IPS-18a (cell line): ENCODE measurements at regions not wholly inside any gene's neighbourhood (a gene's known extent, or its start where the extent isn't known, plus 50 kb on each side); places are given as distances from the start of the nearest gene placed in this dataset.
A peak's percentile ranks its signal among the peaks of the same experiment; 100 is the strongest.

Source experiments
- H3K27ac ChIP-seq: one replicate; pipeline ENCODE4 v1.5.1; 2013; ENCODE audit warnings: low read length
- H3K27me3 ChIP-seq: one replicate; pipeline ENCODE4 v1.6.1; 2013; ENCODE audit warnings: mild to moderate bottlenecking, low read length; ENCODE audit not compliant: control insufficient read depth, insufficient read depth
- H3K36me3 ChIP-seq: one replicate; pipeline ENCODE4 v1.6.1; 2013; ENCODE audit warnings: low read depth, low read length; ENCODE audit not compliant: control insufficient read depth
- H3K4me1 ChIP-seq: one replicate; pipeline ENCODE4 v1.6.1; 2013; ENCODE audit warnings: low read depth, low read length; ENCODE audit not compliant: control insufficient read depth
- H3K4me3 ChIP-seq: one replicate; pipeline ENCODE4 v1.5.1; 2013; ENCODE audit warnings: low read length
- H3K9ac ChIP-seq: one replicate; pipeline ENCODE4 v1.6.1; 2013; ENCODE audit warnings: mild to moderate bottlenecking, low read length, moderate library complexity
- H3K9me3 ChIP-seq: one replicate; pipeline ENCODE4 v1.6.1; 2013; ENCODE audit warnings: low read depth, low read length; ENCODE audit not compliant: control insufficient read depth

- H3K27ac ChIP-seq = no peak overlapping the region
- no peaks in the 10 kb centered on the region for H3K9me3 ChIP-seq
- H3K4me3 ChIP-seq = no peak overlapping the region
- H3K4me1 ChIP-seq = no peaks in the 10 kb centered on the region
- H3K36me3 ChIP-seq = no peaks in the 10 kb centered on the region
- no peaks in the 10 kb centered on the region for H3K27me3 ChIP-seq
- H3K9ac ChIP-seq = no peak overlapping the region
These were observed 126.3 kb downstream of the HFE start for GRCh38 chr6:26213334-26214075.

GRCh38 chr6:26214803-26215584 lies 127.8 kb downstream of the HFE start:
- Histone ChIP-seq H3K4me1 (peaks cover 11% of the 10 kb centered on the region), H3K9ac (peak overlapping the region; percentile 98), H3K9me3 (no peaks in the 10 kb centered on the region), H3K36me3 (no peaks in the 10 kb centered on the region), H3K27ac (peak overlapping the region; percentile 90), H3K27me3 (no peaks in the 10 kb centered on the region), H3K4me3 (peak overlapping the region; percentile 96)

GRCh38 chr6:26215585-26216358 lies 128.5 kb downstream of the HFE start:
- Histone ChIP-seq H3K27ac (peak overlapping the region; percentile 90), H3K9me3 (no peaks in the 10 kb centered on the region), H3K27me3 (no peaks in the 10 kb centered on the region), H3K9ac (peak overlapping the region; percentile 98), H3K36me3 (no peaks in the 10 kb centered on the region), H3K4me1 (peaks cover 19% of the 10 kb centered on the region), H3K4me3 (peak overlapping the region; percentile 96)

- peak overlapping the region; percentile 98 for H3K9ac ChIP-seq
- H3K9me3 ChIP-seq = no peaks in the 10 kb centered on the region
- H3K27me3 ChIP-seq = no peaks in the 10 kb centered on the region
- peak overlapping the region; percentile 96 for H3K4me3 ChIP-seq
- H3K36me3 ChIP-seq = no peaks in the 10 kb centered on the region
- H3K4me1 ChIP-seq = peaks cover 23% of the 10 kb centered on the region
- H3K27ac ChIP-seq = peak overlapping the region; percentile 99
These were observed 129.2 kb downstream of the HFE start for GRCh38 chr6:26216359-26216885.

GRCh38 chr6:26216886-26217713 lies 129.9 kb downstream of the HFE start:
- Histone ChIP-seq H3K4me1 (peaks cover 23% of the 10 kb centered on the region), H3K9ac (peak overlapping the region; percentile 98)

GRCh38 chr6:26217714-26218075 lies 130.5 kb downstream of the HFE start:
- H3K4me3 ChIP-seq = peak overlapping the region; percentile 96
- no peaks in the 10 kb centered on the region for H3K9me3 ChIP-seq
- peak overlapping the region; percentile 99 for H3K27ac ChIP-seq
- H3K27me3 ChIP-seq = no peaks in the 10 kb centered on the region
- H3K4me1 ChIP-seq = peaks cover 28% of the 10 kb centered on the region
- H3K9ac ChIP-seq = peak overlapping the region; percentile 98
- no peaks in the 10 kb centered on the region for H3K36me3 ChIP-seq

More at GRCh38 chr6:26216886-26217713, 129.9 kb downstream of the HFE start:
- H3K4me3 ChIP-seq = peak overlapping the region; percentile 96
- no peaks in the 10 kb centered on the region for H3K9me3 ChIP-seq
- no peaks in the 10 kb centered on the region for H3K27me3 ChIP-seq
- H3K36me3 ChIP-seq = no peaks in the 10 kb centered on the region
- H3K27ac ChIP-seq = peak overlapping the region; percentile 99

- H3K36me3 ChIP-seq = no peaks in the 10 kb centered on the region
- H3K9ac ChIP-seq = peak overlapping the region; percentile 98
- peaks cover 31% of the 10 kb centered on the region for H3K4me1 ChIP-seq
- peak overlapping the region; percentile 99 for H3K27ac ChIP-seq
- peak overlapping the region; percentile 96 for H3K4me3 ChIP-seq
- H3K27me3 ChIP-seq = no peaks in the 10 kb centered on the region
- no peaks in the 10 kb centered on the region for H3K9me3 ChIP-seq
These were observed 131.6 kb downstream of the HFE start for GRCh38 chr6:26218824-26219223.

GRCh38 chr6:26220145-26220970 lies 133.1 kb downstream of the HFE start:
- no peaks in the 10 kb centered on the region for H3K36me3 ChIP-seq
- H3K4me1 ChIP-seq = peaks cover 31% of the 10 kb centered on the region
- H3K4me3 ChIP-seq = no peak overlapping the region
- H3K9me3 ChIP-seq = no peaks in the 10 kb centered on the region
- no peaks in the 10 kb centered on the region for H3K27me3 ChIP-seq
- peak overlapping the region; percentile 40 for H3K27ac ChIP-seq
- H3K9ac ChIP-seq = peak overlapping the region; percentile 26

- Histone ChIP-seq H3K27me3 (no peaks in the 10 kb centered on the region), H3K36me3 (no peaks in the 10 kb centered on the region), H3K4me3 (no peak overlapping the region), H3K9ac (peak overlapping the region; percentile 26), H3K9me3 (no peaks in the 10 kb centered on the region), H3K27ac (no peak overlapping the region), H3K4me1 (peaks cover 31% of the 10 kb centered on the region)
These were observed 134.0 kb downstream of the HFE start for GRCh38 chr6:26221186-26221585.

- Histone ChIP-seq H3K27ac (peak overlapping the region; percentile 91), H3K36me3 (no peaks in the 10 kb centered on the region), H3K27me3 (no peaks in the 10 kb centered on the region), H3K9me3 (no peaks in the 10 kb centered on the region), H3K4me1 (peaks cover 39% of the 10 kb centered on the region), H3K4me3 (peak overlapping the region; percentile 99), H3K9ac (peak overlapping the region; percentile 100)
These were observed 135.3 kb downstream of the HFE start for GRCh38 chr6:26222571-26222970.
